AG04450 (cell line): ENCODE measurements at regions not wholly inside any gene's neighbourhood (a gene's known extent, or its start where the extent isn't known, plus 50 kb on each side); places are given as distances from the start of the nearest gene placed in this dataset.

Experiments used
- CTCF ChIA-PET: fragments of 300-600, 350-600 bp; formaldehyde crosslinking; extraction: SDS; loops from one replicate; lab custom pipeline; 2022; ENCODE audit warnings: antibody characterized with exemption, inconsistent platforms; lab: Charles Lee
- POLR2A ChIA-PET: fragments of 350-600 bp; formaldehyde crosslinking; extraction: SDS; loops from one replicate; lab custom pipeline; 2021; ENCODE audit warnings: antibody characterized with exemption, inconsistent platforms; lab: Yijun Ruan, JAX
- DNase-seq: peaks from one replicate; pipeline ENCODE4 v3.0.0-alpha.2; 2011; ENCODE audit warnings: low read depth, low spot score
- H3K27ac ChIP-seq: one replicate; pipeline ENCODE4 v1.5.1; 2012; ENCODE audit warnings: low read depth, low read length, control low read depth
- H3K27me3 ChIP-seq: one replicate; pipeline ENCODE4 v1.6.0; 2012; ENCODE audit warnings: low read length; ENCODE audit not compliant: control insufficient read depth, insufficient read depth
- H3K4me3 ChIP-seq: 2 replicates; pipeline ENCODE4 v1.5.1; 2011; ENCODE audit warnings: mild to moderate bottlenecking, low read depth, low read length, control low read depth
- H3K9me3 ChIP-seq: 2 replicates; pipeline ENCODE4 v1.5.1; 2012; ENCODE audit warnings: low read length; ENCODE audit not compliant: control insufficient read depth, insufficient read depth
- CTCF ChIP-seq: IDR thresholded peaks from 2 replicates; pipeline ENCODE4 v1.5.1; 2011; ENCODE audit warnings: low read depth, low read length, control low read depth, inconsistent platforms

GRCh38 chr9:113795811-113796392 is 80.2 kb upstream of the ZNF618 start:
- peaks cover 48% of the 10 kb centered on the region for H3K27me3 ChIP-seq
- no peak overlapping the region for H3K27ac ChIP-seq
- no peak overlapping the region for H3K4me3 ChIP-seq
- POLR2A ChIA-PET: no interaction called here
- no peaks in the 10 kb centered on the region for H3K9me3 ChIP-seq
- no peak for TF ChIP-seq CTCF
- CTCF ChIA-PET: no interaction called here
- DNase-seq: no peak

- POLR2A ChIA-PET: no interaction called here
- H3K27ac ChIP-seq: no peak overlapping the region
- no peak for DNase-seq
- CTCF ChIA-PET: no interaction called here
- peaks cover 44% of the 10 kb centered on the region for H3K27me3 ChIP-seq
- no peaks in the 10 kb centered on the region for H3K9me3 ChIP-seq
- TF ChIP-seq CTCF: no peak
- H3K4me3 ChIP-seq: no peak overlapping the region
Observed at GRCh38 chr9:113796646-113797426, 79.3 kb upstream of the ZNF618 start.

- no peak for TF ChIP-seq CTCF
- H3K9me3 ChIP-seq: no peaks in the 10 kb centered on the region
- peaks cover 32% of the 10 kb centered on the region for H3K27me3 ChIP-seq
- H3K27ac ChIP-seq: no peak overlapping the region
- ChIA-PET POLR2A (interaction anchor here (0.6 kb wide), 1 partner anchor 81 kb away, joined by 4 read pairs; no protein-coding TSS in a partner anchor), CTCF (interaction anchor here (1.0 to 1.6 kb wide), 2 partner anchors 10 to 117 kb away, joined by 4 to 12 read pairs; no protein-coding TSS in a partner anchor)
- no peak overlapping the region for H3K4me3 ChIP-seq
- DNase-seq: no peak
Observed at GRCh38 chr9:113798062-113799030, 77.8 kb upstream of the ZNF618 start.

- DNase-seq: no peak
- TF ChIP-seq CTCF: no peak
- ChIA-PET POLR2A (no interaction called here), CTCF (interaction anchor here (1.2 to 1.5 kb wide), 2 partner anchors 163 to 283 kb away, joined by 4 read pairs; no protein-coding TSS in a partner anchor)
- Histone ChIP-seq H3K9me3 (no peaks in the 10 kb centered on the region), H3K27ac (no peak overlapping the region), H3K4me3 (no peak overlapping the region), H3K27me3 (peaks cover 28% of the 10 kb centered on the region)
Observed at GRCh38 chr9:113800276-113800675, 75.8 kb upstream of the ZNF618 start.
